ENCODE measurements at regions not wholly inside any gene's neighbourhood (a gene's known extent, or its start where the extent isn't known, plus 50 kb on each side); places are given as distances from the start of the nearest gene placed in this dataset.

DNA sequence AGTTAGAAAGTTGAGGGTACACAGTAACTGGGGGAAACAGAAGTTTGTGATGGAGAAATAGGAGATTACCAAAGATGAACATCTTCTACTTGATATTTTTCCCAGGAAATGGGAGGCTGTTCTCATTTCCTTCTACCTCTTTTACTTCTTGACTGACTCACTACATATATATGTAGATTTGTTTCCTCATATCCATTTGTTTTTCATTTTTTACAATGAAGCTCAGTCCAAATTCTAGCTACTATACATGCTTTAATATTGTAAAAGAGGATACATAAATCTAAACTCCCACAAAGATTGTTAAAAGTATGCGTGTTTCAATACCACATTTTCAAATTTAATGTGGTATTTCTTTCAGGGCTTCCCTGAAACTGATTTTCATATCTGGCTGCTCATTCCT is 366.6 kb upstream of the NCAM2 start:
- FAIRE-seq (no peak), DNase-seq (ENCODE audit: low read depth, low spot score) (no peak)
- intact Hi-C loops (cut with micrococcal nuclease): no loop called here
- Histone ChIP-seq H3K27me3 (ENCODE audit: control insufficient read depth in 2 of 2, insufficient read depth in 2 of 2, low read length in 2 of 2) (no peaks in the 10 kb centered on the region), H3K36me3 (ENCODE audit: control insufficient read depth in 2 of 2, extremely low read depth in 1 of 2, insufficient read depth in 2 of 2, low read length in 2 of 2) (no peaks in the 10 kb centered on the region), H3K9me3 (replicated peaks; ENCODE audit: control insufficient read depth, insufficient read depth, low read length) (peaks cover 6% of the 10 kb centered on the region), H3K4me3 (replicated peaks in 1 of 3; ENCODE audit: insufficient read depth in 1 of 3, low read depth in 1 of 3, low read length in 3 of 3) (no peak overlapping the region), H3K4me1 (ENCODE audit: control insufficient read depth, extremely low read depth, insufficient read depth, low read length) (no peaks in the 10 kb centered on the region), H3K9ac (replicated peaks; ENCODE audit: extremely low read depth, insufficient read depth, low read length) (no peak overlapping the region), H3K27ac (ENCODE audit: insufficient read depth, low read depth, low read length) (no peak overlapping the region), H3K9me1 (replicated peaks; ENCODE audit: control insufficient read depth, extremely low read depth, insufficient read depth, low read length) (no peaks in the 10 kb centered on the region), H3K4me2 (ENCODE audit: insufficient read depth, low read length) (no peak overlapping the region), H4K20me1 (replicated peaks; ENCODE audit: control insufficient read depth, extremely low read depth, insufficient read depth, low read length) (no peaks in the 10 kb centered on the region), H3K79me2 (ENCODE audit: control insufficient read depth, insufficient read depth, low read length) (no peaks in the 10 kb centered on the region), H2AFZ (ENCODE audit: low read depth, low read length) (no peak overlapping the region)
- BruUV-seq (replicated peaks): no TSS peak
- TF ChIP-seq MYC (IDR thresholded peaks at IDR 0.05; ENCODE audit: low read depth, low read length): no peak
- TF ChIP-seq POLR2AphosphoS5 (IDR thresholded peaks at IDR 0.05; ENCODE audit: insufficient read depth, low read depth, low read length): no peak
- no peak for TF ChIP-seq JUN (IDR thresholded peaks at IDR 0.05; ENCODE audit: borderline replicate concordance, insufficient read depth, insufficient read length, low read depth)
- no peak for TF ChIP-seq GATA2 (IDR thresholded peaks at IDR 0.05; ENCODE audit: insufficient read depth, insufficient read length, low read depth, low read length)
- TF ChIP-seq FOS (IDR thresholded peaks at IDR 0.05; ENCODE audit: borderline replicate concordance, insufficient read depth, low read length): no peak
- TF ChIP-seq, protein P1, sequence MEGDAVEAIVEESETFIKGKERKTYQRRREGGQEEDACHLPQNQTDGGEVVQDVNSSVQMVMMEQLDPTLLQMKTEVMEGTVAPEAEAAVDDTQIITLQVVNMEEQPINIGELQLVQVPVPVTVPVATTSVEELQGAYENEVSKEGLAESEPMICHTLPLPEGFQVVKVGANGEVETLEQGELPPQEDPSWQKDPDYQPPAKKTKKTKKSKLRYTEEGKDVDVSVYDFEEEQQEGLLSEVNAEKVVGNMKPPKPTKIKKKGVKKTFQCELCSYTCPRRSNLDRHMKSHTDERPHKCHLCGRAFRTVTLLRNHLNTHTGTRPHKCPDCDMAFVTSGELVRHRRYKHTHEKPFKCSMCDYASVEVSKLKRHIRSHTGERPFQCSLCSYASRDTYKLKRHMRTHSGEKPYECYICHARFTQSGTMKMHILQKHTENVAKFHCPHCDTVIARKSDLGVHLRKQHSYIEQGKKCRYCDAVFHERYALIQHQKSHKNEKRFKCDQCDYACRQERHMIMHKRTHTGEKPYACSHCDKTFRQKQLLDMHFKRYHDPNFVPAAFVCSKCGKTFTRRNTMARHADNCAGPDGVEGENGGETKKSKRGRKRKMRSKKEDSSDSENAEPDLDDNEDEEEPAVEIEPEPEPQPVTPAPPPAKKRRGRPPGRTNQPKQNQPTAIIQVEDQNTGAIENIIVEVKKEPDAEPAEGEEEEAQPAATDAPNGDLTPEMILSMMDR (IDR thresholded peaks at IDR 0.05; ENCODE audit: extremely low read depth in 1 of 2, insufficient read depth in 1 of 2, low read depth in 1 of 2, low read length in 2 of 2): no peak
- TF ChIP-seq, protein P2, sequence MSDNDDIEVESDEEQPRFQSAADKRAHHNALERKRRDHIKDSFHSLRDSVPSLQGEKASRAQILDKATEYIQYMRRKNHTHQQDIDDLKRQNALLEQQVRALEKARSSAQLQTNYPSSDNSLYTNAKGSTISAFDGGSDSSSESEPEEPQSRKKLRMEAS (IDR thresholded peaks at IDR 0.05; ENCODE audit: insufficient read depth, insufficient read length): no peak
- no peak for TF ChIP-seq EZH2 (IDR thresholded peaks at IDR 0.05; ENCODE audit: borderline replicate concordance, low read depth, low read length, severe bottlenecking)
- no peak for TF ChIP-seq POLR2A (IDR thresholded peaks at IDR 0.05; ENCODE audit: low read depth, low read length)
- POLR2A ChIA-PET: no interaction called here
- CTCF ChIA-PET: no interaction called here
- dilution Hi-C loops (cut with MboI; ENCODE audit: extremely low pct_ligation_motif_present, low sequenced_read_pairs): no loop called here

Data from endothelial cell of umbilical vein (primary cell).